Liver (tissue), 8 donors: ENCODE measurements at regions not wholly inside any gene's neighbourhood (a gene's known extent, or its start where the extent isn't known, plus 50 kb on each side); places are given as distances from the start of the nearest gene placed in this dataset.

Source experiments
- DNase-seq: peaks from one replicate; pipeline ENCODE4 v3.0.0-alpha.2; 2017; ENCODE audit warnings: low spot score
- H3K27ac ChIP-seq, 2 donors: one replicate each; pipeline ENCODE4 v1.7.0; 2013; ENCODE audit warnings: inconsistent platforms in 2 of 2, low read length in 2 of 2, control low read depth in 1 of 2, low read depth in 1 of 2, mild to moderate bottlenecking in 1 of 2
- H3K27me3 ChIP-seq, 4 donors: one replicate each; pipeline versions ENCODE4 v1.6.1 to v1.7.0; 2013; ENCODE audit warnings: low read length in 3 of 4, inconsistent platforms in 1 of 4, mild to moderate bottlenecking in 1 of 4, moderate library complexity in 1 of 4; ENCODE audit not compliant: control insufficient read depth in 4 of 4, insufficient read depth in 4 of 4
- H3K36me3 ChIP-seq, 4 donors: one replicate each; pipeline versions ENCODE4 v1.6.1 to v1.7.0; 2013; ENCODE audit warnings: low read length in 3 of 4, mild to moderate bottlenecking in 3 of 4, low read depth in 1 of 4, moderate library complexity in 1 of 4; ENCODE audit not compliant: control insufficient read depth in 4 of 4, insufficient read depth in 3 of 4
- H3K4me1 ChIP-seq, 4 donors: one replicate each; pipeline versions ENCODE4 v1.6.1 to v1.7.0; 2013; ENCODE audit warnings: low read length in 3 of 4, mild to moderate bottlenecking in 3 of 4, moderate library complexity in 1 of 4; ENCODE audit not compliant: control insufficient read depth in 4 of 4, insufficient read depth in 4 of 4
- H3K4me3 ChIP-seq, 3 donors: one replicate each; pipeline versions ENCODE4 v1.6.1 to v1.7.0; 2013; ENCODE audit warnings: low read length in 3 of 3, control low read depth in 1 of 3, low read depth in 1 of 3, mild to moderate bottlenecking in 1 of 3
- H3K9ac ChIP-seq, 2 donors: one replicate each; pipeline ENCODE4 v1.7.0; 2013; ENCODE audit warnings: low read length in 2 of 2, mild to moderate bottlenecking in 2 of 2, moderate library complexity in 2 of 2, control low read depth in 1 of 2, low read depth in 1 of 2
- H3K9me3 ChIP-seq, 4 donors: one replicate each; pipeline versions ENCODE4 v1.6.1 to v1.7.0; 2013; ENCODE audit warnings: low read length in 3 of 4; ENCODE audit not compliant: control insufficient read depth in 4 of 4
- CTCF ChIP-seq: fragments of 150-350 bp; IDR thresholded peaks from 2 replicates; pipeline ENCODE4 v1.5.1; 2017; ENCODE audit warnings: improper control_type of control experiment, low read depth, low read length; ENCODE audit not compliant: missing input control
- EGR1 ChIP-seq, 2 donors: IDR thresholded peaks; 2 replicates each; pipeline ENCODE4 v1.6.1; 2016 to 2018; ENCODE audit warnings: antibody characterized with exemption in 2 of 2, low read depth in 2 of 2
- FOXA1 ChIP-seq: IDR thresholded peaks from 2 replicates; pipeline ENCODE4 v1.6.1; 2016; ENCODE audit warnings: antibody characterized with exemption
- FOXA2 ChIP-seq: IDR thresholded peaks from 2 replicates; pipeline ENCODE4 v1.6.1; 2016; ENCODE audit warnings: antibody characterized with exemption
- GABPA ChIP-seq, 2 donors: IDR thresholded peaks in 1 of 2; conservative IDR thresholded peaks in 1 of 2; 2 replicates each; pipeline ENCODE4 v1.6.1; 2016; ENCODE audit warnings: antibody characterized with exemption in 2 of 2, mild to moderate bottlenecking in 1 of 2, moderate library complexity in 1 of 2
- HNF4A ChIP-seq, 2 donors: conservative IDR thresholded peaks; 2 replicates each; pipeline ENCODE4 v1.6.1; 2016; ENCODE audit warnings: antibody characterized with exemption in 2 of 2, mild to moderate bottlenecking in 2 of 2
- HNF4G ChIP-seq: IDR thresholded peaks from 2 replicates; pipeline ENCODE4 v1.6.1; 2016; ENCODE audit warnings: antibody characterized with exemption
- JUND ChIP-seq, 2 donors: IDR thresholded peaks; 2 replicates each; pipeline ENCODE4 v1.6.1; 2016; ENCODE audit warnings: antibody characterized with exemption in 2 of 2
- MAX ChIP-seq: IDR thresholded peaks from 2 replicates; pipeline ENCODE4 v1.6.1; 2016; ENCODE audit warnings: antibody characterized with exemption
- NR2F2 ChIP-seq: IDR thresholded peaks from 2 replicates; pipeline ENCODE4 v1.6.1; 2016; ENCODE audit warnings: antibody characterized with exemption
- RAD21 ChIP-seq, 2 donors: IDR thresholded peaks; 2 replicates each; pipeline ENCODE4 v1.6.1; 2016; ENCODE audit warnings: antibody characterized with exemption in 2 of 2, mild to moderate bottlenecking in 2 of 2
- RXRA ChIP-seq, 2 donors: IDR thresholded peaks; 2 replicates each; pipeline ENCODE4 v1.6.1; 2017 to 2018; ENCODE audit warnings: antibody characterized with exemption in 2 of 2, mild to moderate bottlenecking in 1 of 2
- SP1 ChIP-seq: IDR thresholded peaks from 2 replicates; pipeline ENCODE4 v1.6.1; 2018; ENCODE audit warnings: antibody characterized with exemption, mild to moderate bottlenecking
- TAF1 ChIP-seq: conservative IDR thresholded peaks from 2 replicates; pipeline ENCODE4 v1.6.1; 2016; ENCODE audit warnings: antibody characterized with exemption, mild to moderate bottlenecking
- YY1 ChIP-seq: IDR thresholded peaks from 2 replicates; pipeline ENCODE4 v1.6.1; 2016; ENCODE audit warnings: antibody characterized with exemption, mild to moderate bottlenecking
- ZBTB33 ChIP-seq: IDR thresholded peaks from 2 replicates; pipeline ENCODE4 v1.6.1; 2016; ENCODE audit warnings: antibody characterized with exemption
- WGBS: extraction: QIAGEN DNeasy Blood & Tissue Kit; methylation state at CpG from one replicate; pipeline ENCODE4 v1.1.7; 2013; 5-methylcytosine and 5-hydroxymethylcytosine counted together
- TF ChIP-seq, protein P1 (sequence below): IDR thresholded peaks from 2 replicates; pipeline ENCODE4 v1.6.1; 2016; ENCODE audit warnings: antibody characterized with exemption, mild to moderate bottlenecking
- TF ChIP-seq, protein P2 (sequence below): IDR thresholded peaks from 2 replicates; pipeline ENCODE4 v1.6.1; 2016; ENCODE audit warnings: antibody characterized with exemption
- donor health status: healthy.
- donor health status: healthy.
- donor health status: healthy.
- donor health status: healthy.
- donor health status: healthy.

GRCh38 chrX:22376369-22376768 is 103.7 kb downstream of the CBLL2 start:
- H3K27ac ChIP-seq = no peak overlapping the region
- no peak overlapping the region for H3K4me3 ChIP-seq
- peaks cover 0 to 1% (median 0%) of the 10 kb centered on the region in 4 donors for H3K9me3 ChIP-seq
- WGBS = 69% methylated on average over 2 of the region's 2 CpGs
- no peak overlapping the region for H3K9ac ChIP-seq
- TF ChIP-seq ZBTB33 = no peak
- TF ChIP-seq FOXA1 = no peak
- no peak for TF ChIP-seq CTCF
- TF ChIP-seq, protein P1, sequence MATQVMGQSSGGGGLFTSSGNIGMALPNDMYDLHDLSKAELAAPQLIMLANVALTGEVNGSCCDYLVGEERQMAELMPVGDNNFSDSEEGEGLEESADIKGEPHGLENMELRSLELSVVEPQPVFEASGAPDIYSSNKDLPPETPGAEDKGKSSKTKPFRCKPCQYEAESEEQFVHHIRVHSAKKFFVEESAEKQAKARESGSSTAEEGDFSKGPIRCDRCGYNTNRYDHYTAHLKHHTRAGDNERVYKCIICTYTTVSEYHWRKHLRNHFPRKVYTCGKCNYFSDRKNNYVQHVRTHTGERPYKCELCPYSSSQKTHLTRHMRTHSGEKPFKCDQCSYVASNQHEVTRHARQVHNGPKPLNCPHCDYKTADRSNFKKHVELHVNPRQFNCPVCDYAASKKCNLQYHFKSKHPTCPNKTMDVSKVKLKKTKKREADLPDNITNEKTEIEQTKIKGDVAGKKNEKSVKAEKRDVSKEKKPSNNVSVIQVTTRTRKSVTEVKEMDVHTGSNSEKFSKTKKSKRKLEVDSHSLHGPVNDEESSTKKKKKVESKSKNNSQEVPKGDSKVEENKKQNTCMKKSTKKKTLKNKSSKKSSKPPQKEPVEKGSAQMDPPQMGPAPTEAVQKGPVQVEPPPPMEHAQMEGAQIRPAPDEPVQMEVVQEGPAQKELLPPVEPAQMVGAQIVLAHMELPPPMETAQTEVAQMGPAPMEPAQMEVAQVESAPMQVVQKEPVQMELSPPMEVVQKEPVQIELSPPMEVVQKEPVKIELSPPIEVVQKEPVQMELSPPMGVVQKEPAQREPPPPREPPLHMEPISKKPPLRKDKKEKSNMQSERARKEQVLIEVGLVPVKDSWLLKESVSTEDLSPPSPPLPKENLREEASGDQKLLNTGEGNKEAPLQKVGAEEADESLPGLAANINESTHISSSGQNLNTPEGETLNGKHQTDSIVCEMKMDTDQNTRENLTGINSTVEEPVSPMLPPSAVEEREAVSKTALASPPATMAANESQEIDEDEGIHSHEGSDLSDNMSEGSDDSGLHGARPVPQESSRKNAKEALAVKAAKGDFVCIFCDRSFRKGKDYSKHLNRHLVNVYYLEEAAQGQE = no peak
- no peak for TF ChIP-seq NR2F2
- TF ChIP-seq EGR1 (IDR thresholded peaks at IDR 0.05; ENCODE audit: low read depth in 2 of 2) = no peak
- no peak for TF ChIP-seq RXRA (IDR thresholded peaks at IDR 0.05)
- no peak for TF ChIP-seq HNF4A (conservative IDR thresholded peaks at IDR 0.05)
- TF ChIP-seq RAD21 (IDR thresholded peaks at IDR 0.05) = no peak
- no peak for TF ChIP-seq GABPA (IDR thresholded peaks at IDR 0.05 in 1 of 2, conservative IDR thresholded peaks at IDR 0.05 in 1 of 2)
- TF ChIP-seq MAX = no peak
- no peak for TF ChIP-seq FOXA2
- no peak for TF ChIP-seq TAF1
- no peak for TF ChIP-seq YY1
- TF ChIP-seq SP1 = no peak
- TF ChIP-seq HNF4G = no peak
- TF ChIP-seq, protein P2, sequence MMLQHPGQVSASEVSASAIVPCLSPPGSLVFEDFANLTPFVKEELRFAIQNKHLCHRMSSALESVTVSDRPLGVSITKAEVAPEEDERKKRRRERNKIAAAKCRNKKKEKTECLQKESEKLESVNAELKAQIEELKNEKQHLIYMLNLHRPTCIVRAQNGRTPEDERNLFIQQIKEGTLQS = no peak
- no peaks in the 10 kb centered on the region for H3K36me3 ChIP-seq
- no peaks in the 10 kb centered on the region for H3K27me3 ChIP-seq
- DNase-seq = no peak
- no peaks in the 10 kb centered on the region for H3K4me1 ChIP-seq

- Histone ChIP-seq H3K27me3 (no peaks in the 10 kb centered on the region), H3K4me3 (no peak overlapping the region), H3K9me3 (peaks cover 0 to 3% (median 0%) of the 10 kb centered on the region in 4 donors), H3K27ac (no peak overlapping the region), H3K4me1 (no peaks in the 10 kb centered on the region), H3K36me3 (no peaks in the 10 kb centered on the region), H3K9ac (no peak overlapping the region)
- TF ChIP-seq GABPA (IDR thresholded peaks at IDR 0.05 in 1 of 2, conservative IDR thresholded peaks at IDR 0.05 in 1 of 2) (no peak), HNF4A (conservative IDR thresholded peaks at IDR 0.05) (no peak), EGR1 (IDR thresholded peaks at IDR 0.05; ENCODE audit: low read depth in 2 of 2) (no peak), MAX (no peak), RXRA (IDR thresholded peaks at IDR 0.05) (no peak), NR2F2 (no peak), YY1 (no peak), SP1 (no peak), RAD21 (IDR thresholded peaks at IDR 0.05) (no peak), JUND (IDR thresholded peaks at IDR 0.05) (no peak), TAF1 (no peak), FOXA1 (no peak), FOXA2 (no peak)
- TF ChIP-seq, protein P2 = no peak
- no peak for DNase-seq
- WGBS = 69% methylated on average over 4 of the region's 4 CpGs
These were observed 105.6 kb downstream of the CBLL2 start for GRCh38 chrX:22378296-22378695.
